ENCODE measurements at regions not wholly inside any gene's neighbourhood (a gene's known extent, or its start where the extent isn't known, plus 50 kb on each side); places are given as distances from the start of the nearest gene placed in this dataset.

DNA sequence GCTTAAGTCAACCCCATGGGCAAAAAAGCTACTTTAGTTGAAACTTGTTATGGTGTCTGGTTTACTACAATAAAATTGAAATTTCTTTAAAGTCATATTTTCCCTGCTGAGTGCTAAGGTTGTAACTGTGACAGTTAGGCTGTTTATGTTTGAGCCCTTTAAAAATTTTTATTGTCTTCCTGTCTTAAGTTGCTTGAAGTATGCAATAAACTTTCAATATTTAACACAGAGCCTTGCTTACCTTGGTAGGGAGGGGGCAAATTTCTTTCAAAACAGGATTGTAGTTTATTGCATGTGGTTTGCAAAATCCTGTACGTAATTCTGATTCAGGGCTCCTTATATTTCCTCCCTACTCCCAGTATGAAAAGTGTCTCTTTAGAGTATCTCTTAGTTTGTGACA, 465.5 kb upstream of the ACTBL2 start:
- TF ChIP-seq MYC (IDR thresholded peaks at IDR 0.05; ENCODE audit: low read depth, low read length) (no peak), POLR2A (IDR thresholded peaks at IDR 0.05; ENCODE audit: extremely low read depth, insufficient read length) (no peak), MAX (IDR thresholded peaks at IDR 0.05; ENCODE audit: low read depth, low read length) (no peak)
- TF ChIP-seq, protein P1, sequence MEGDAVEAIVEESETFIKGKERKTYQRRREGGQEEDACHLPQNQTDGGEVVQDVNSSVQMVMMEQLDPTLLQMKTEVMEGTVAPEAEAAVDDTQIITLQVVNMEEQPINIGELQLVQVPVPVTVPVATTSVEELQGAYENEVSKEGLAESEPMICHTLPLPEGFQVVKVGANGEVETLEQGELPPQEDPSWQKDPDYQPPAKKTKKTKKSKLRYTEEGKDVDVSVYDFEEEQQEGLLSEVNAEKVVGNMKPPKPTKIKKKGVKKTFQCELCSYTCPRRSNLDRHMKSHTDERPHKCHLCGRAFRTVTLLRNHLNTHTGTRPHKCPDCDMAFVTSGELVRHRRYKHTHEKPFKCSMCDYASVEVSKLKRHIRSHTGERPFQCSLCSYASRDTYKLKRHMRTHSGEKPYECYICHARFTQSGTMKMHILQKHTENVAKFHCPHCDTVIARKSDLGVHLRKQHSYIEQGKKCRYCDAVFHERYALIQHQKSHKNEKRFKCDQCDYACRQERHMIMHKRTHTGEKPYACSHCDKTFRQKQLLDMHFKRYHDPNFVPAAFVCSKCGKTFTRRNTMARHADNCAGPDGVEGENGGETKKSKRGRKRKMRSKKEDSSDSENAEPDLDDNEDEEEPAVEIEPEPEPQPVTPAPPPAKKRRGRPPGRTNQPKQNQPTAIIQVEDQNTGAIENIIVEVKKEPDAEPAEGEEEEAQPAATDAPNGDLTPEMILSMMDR (IDR thresholded peaks at IDR 0.05; ENCODE audit: low read depth, low read length): no peak
- no peak overlapping the region for H3K4me3 ChIP-seq (ENCODE audit: low read depth, low read length)
- DNase-seq (ENCODE audit: low read depth): no peak

- TF ChIP-seq POLR2A (IDR thresholded peaks at IDR 0.05; ENCODE audit: extremely low read depth, insufficient read length) (no peak), MYC (IDR thresholded peaks at IDR 0.05; ENCODE audit: low read depth, low read length) (no peak), MAX (IDR thresholded peaks at IDR 0.05; ENCODE audit: low read depth, low read length) (no peak)
- TF ChIP-seq, protein P1 (IDR thresholded peaks at IDR 0.05; ENCODE audit: low read depth, low read length): no peak
- no peak for DNase-seq (ENCODE audit: low read depth)
- H3K4me3 ChIP-seq (ENCODE audit: low read depth, low read length): no peak overlapping the region
Measured at GRCh38 chr5:57947181-57947580, 464.6 kb upstream of the ACTBL2 start.

DNA sequence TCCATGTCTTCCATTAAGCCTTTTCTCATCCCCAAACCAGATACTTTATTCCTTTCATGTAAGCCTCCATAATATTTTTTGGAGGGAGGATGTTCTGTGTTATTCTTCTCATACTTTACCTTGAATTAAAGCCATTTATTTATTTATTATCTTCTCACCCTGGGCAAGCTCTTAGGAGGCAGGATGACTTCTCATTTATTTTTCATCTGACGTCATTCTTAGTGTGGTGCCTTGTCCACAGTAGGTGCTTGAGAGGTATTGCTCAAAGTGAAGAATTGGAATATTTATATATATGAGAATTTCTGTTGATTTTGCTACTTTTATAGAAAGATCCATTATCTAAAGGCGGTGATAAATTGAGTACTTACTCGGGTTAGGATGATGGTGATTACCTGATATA, 458.3 kb upstream of the ACTBL2 start:
- TF ChIP-seq MAX (IDR thresholded peaks at IDR 0.05; ENCODE audit: low read depth, low read length) (no peak), MYC (IDR thresholded peaks at IDR 0.05; ENCODE audit: low read depth, low read length) (no peak), POLR2A (IDR thresholded peaks at IDR 0.05; ENCODE audit: extremely low read depth, insufficient read length) (no peak)
- TF ChIP-seq, protein P1 (IDR thresholded peaks at IDR 0.05; ENCODE audit: low read depth, low read length): no peak
- DNase-seq (ENCODE audit: low read depth): no peak
- no peak overlapping the region for H3K4me3 ChIP-seq (ENCODE audit: low read depth, low read length)

DNA sequence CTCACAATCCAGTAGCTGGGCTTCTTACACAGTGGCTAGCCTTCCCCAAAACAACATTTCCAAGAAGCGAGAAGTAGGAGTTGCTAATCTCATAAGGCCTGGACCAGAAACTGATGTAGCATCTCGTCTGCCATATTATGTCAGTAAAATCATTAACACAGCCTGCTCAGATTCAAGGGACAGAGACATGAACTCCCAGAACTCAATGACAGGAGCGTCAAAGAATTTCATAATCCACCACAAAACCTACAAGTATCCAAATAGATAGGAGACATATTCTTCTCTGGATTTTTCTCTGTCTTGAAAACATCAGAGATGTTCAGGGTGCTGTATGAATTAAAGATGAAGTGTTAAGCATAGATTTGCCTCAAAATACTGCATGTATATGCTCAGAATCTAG, 457.6 kb upstream of the ACTBL2 start:
- H3K4me3 ChIP-seq (ENCODE audit: low read depth, low read length): no peak overlapping the region
- no peak for DNase-seq (ENCODE audit: low read depth)
- TF ChIP-seq MYC (IDR thresholded peaks at IDR 0.05; ENCODE audit: low read depth, low read length): no peak
- TF ChIP-seq, protein P1 (IDR thresholded peaks at IDR 0.05; ENCODE audit: low read depth, low read length): no peak
- TF ChIP-seq POLR2A (IDR thresholded peaks at IDR 0.05; ENCODE audit: extremely low read depth, insufficient read length): no peak
- TF ChIP-seq MAX (IDR thresholded peaks at IDR 0.05; ENCODE audit: low read depth, low read length): no peak

GRCh38 chr5:57939771-57940170, 457.2 kb upstream of the ACTBL2 start:
- TF ChIP-seq MYC (IDR thresholded peaks at IDR 0.05; ENCODE audit: low read depth, low read length) (no peak), MAX (IDR thresholded peaks at IDR 0.05; ENCODE audit: low read depth, low read length) (no peak), POLR2A (IDR thresholded peaks at IDR 0.05; ENCODE audit: extremely low read depth, insufficient read length) (no peak)
- TF ChIP-seq, protein P1 (IDR thresholded peaks at IDR 0.05; ENCODE audit: low read depth, low read length): no peak
- H3K4me3 ChIP-seq (ENCODE audit: low read depth, low read length): no peak overlapping the region
- no peak for DNase-seq (ENCODE audit: low read depth)

GRCh38 chr5:57939335-57939734, 456.7 kb upstream of the ACTBL2 start:
- TF ChIP-seq, protein P1 (IDR thresholded peaks at IDR 0.05; ENCODE audit: low read depth, low read length): no peak
- TF ChIP-seq MAX (IDR thresholded peaks at IDR 0.05; ENCODE audit: low read depth, low read length) (no peak), POLR2A (IDR thresholded peaks at IDR 0.05; ENCODE audit: extremely low read depth, insufficient read length) (no peak), MYC (IDR thresholded peaks at IDR 0.05; ENCODE audit: low read depth, low read length) (no peak)
- no peak overlapping the region for H3K4me3 ChIP-seq (ENCODE audit: low read depth, low read length)
- no peak for DNase-seq (ENCODE audit: low read depth)
